HG03342 (cell line): ENCODE measurements at regions not wholly inside any gene's neighbourhood (a gene's known extent, or its start where the extent isn't known, plus 50 kb on each side); places are given as distances from the start of the nearest gene placed in this dataset.
"Not testable (repeated sequence)": the region's sequence is repeated elsewhere in the genome, so short reads cannot be mapped to it uniquely, and the experiment has no call there.

Experiments used
- ATAC-seq: cut with Tn5 transposase; IDR thresholded peaks from one replicate; pipeline ENCODE4 v1.9.1; 2021; ENCODE audit warnings: mild to moderate bottlenecking, moderate library complexity; ENCODE audit not compliant: unreplicated experiment

GRCh38 chr7:76927741-76928393 is 104.3 kb downstream of the SPDYE17 start:
- not testable (repeated sequence) for ATAC-seq

GRCh38 chr7:76926416-76926815 is 105.7 kb downstream of the SPDYE17 start:
- not testable (repeated sequence) for ATAC-seq

GRCh38 chr7:76924756-76925155 is 107.4 kb downstream of the SPDYE17 start:
- ATAC-seq = not testable (repeated sequence)

- ATAC-seq = not testable (repeated sequence)
Measured at GRCh38 chr7:76918619-76919018, 113.5 kb downstream of the SPDYE17 start.

- ATAC-seq = not testable (repeated sequence)
Measured at GRCh38 chr7:76914361-76914760, 117.8 kb downstream of the SPDYE17 start.

- not testable (repeated sequence) for ATAC-seq
Measured at GRCh38 chr7:76912011-76912814, 119.9 kb downstream of the SPDYE17 start.

GRCh38 chr7:76904688-76905087 is 127.5 kb downstream of the SPDYE17 start:
- ATAC-seq = not testable (repeated sequence)

GRCh38 chr7:76901944-76902710 is 130.0 kb downstream of the SPDYE17 start:
- not testable (repeated sequence) for ATAC-seq

GRCh38 chr7:76898807-76899206 is 133.4 kb downstream of the SPDYE17 start:
- not testable (repeated sequence) for ATAC-seq

- not testable (repeated sequence) for ATAC-seq
Measured at GRCh38 chr7:76897007-76897406, 135.2 kb downstream of the SPDYE17 start.

- not testable (repeated sequence) for ATAC-seq
Measured at GRCh38 chr7:76895696-76896095, 136.5 kb downstream of the SPDYE17 start.

GRCh38 chr7:76891771-76892170 is 140.4 kb downstream of the SPDYE17 start:
- ATAC-seq = not testable (repeated sequence)

GRCh38 chr7:76879733-76880288 is 152.3 kb downstream of the SPDYE17 start:
- not testable (repeated sequence) for ATAC-seq

- not testable (repeated sequence) for ATAC-seq
Measured at GRCh38 chr7:76875760-76876159, 156.4 kb downstream of the SPDYE17 start.

GRCh38 chr7:76870504-76870808 is 161.7 kb downstream of the SPDYE17 start:
- ATAC-seq = not testable (repeated sequence)

GRCh38 chr7:76867364-76867889 is 164.7 kb downstream of the SPDYE17 start:
- ATAC-seq = not testable (repeated sequence)

- ATAC-seq = not testable (repeated sequence)
Measured at GRCh38 chr7:76863150-76863773, 168.9 kb downstream of the SPDYE17 start.

- not testable (repeated sequence) for ATAC-seq
Measured at GRCh38 chr7:76862241-76862640, 169.9 kb downstream of the SPDYE17 start.

- not testable (repeated sequence) for ATAC-seq
Measured at GRCh38 chr7:76859933-76860332, 172.2 kb downstream of the SPDYE17 start.

GRCh38 chr7:76854631-76855030 is 177.5 kb downstream of the SPDYE17 start:
- ATAC-seq = not testable (repeated sequence)
